Stimulated activated CD4-positive, alpha-beta T cell treated with anti-CD3 and anti-CD28 coated beads, Interleukin-2, amount 100 ng/mL, for 24 hours (primary cell): ENCODE measurements at regions not wholly inside any gene's neighbourhood (a gene's known extent, or its start where the extent isn't known, plus 50 kb on each side); places are given as distances from the start of the nearest gene placed in this dataset.

Experiments used
- DNase-seq, 2 donors: peaks; one replicate each; pipeline ENCODE4 v3.0.0-alpha.2; 2020

GRCh38 chr12:107983756-107984472, 145.2 kb upstream of the WSCD2 start:
- no peak for DNase-seq

GRCh38 chr12:107984973-107985372, 144.1 kb upstream of the WSCD2 start:
- DNase-seq: no peak

DNA sequence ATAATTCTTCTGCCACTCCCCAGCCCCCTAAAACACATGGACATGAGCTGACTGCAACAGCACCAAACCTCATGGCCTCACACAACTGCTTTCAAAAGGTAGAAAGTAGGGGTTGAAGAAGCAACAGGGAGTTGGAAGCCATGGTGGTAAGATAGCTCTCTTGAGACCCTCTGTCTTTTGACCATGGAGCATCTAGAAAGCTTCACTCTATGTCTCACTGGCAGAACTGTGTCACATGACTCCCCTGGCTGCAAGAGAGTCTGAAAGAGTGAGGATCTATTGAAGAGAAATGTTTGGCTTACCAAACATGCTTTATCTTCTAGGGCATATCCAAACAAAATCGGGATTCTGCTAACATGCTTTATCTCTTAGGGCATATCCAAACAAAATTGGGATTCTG, 142.9 kb upstream of the WSCD2 start:
- no peak for DNase-seq

DNA sequence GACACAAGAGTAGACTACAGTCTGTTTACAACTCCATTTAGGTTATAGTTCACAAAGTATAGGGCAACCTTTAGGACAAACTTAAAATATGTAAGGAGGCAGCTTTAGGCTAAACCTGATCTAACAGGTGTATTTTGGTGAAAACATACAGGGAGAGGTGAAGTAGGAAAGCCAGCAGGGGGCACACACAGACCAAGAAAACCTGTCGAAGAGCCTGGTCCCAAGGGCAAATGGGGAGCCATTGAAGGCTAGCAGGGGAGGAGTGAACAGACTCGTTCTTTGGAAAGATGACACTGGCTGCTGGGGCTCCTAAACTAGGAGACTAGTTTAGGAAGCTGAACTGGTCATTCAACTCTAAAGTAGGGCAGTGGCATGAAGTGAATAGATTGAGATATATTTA, 138.8 kb upstream of the WSCD2 start:
- peak; percentile 34 to 39 for DNase-seq

DNA sequence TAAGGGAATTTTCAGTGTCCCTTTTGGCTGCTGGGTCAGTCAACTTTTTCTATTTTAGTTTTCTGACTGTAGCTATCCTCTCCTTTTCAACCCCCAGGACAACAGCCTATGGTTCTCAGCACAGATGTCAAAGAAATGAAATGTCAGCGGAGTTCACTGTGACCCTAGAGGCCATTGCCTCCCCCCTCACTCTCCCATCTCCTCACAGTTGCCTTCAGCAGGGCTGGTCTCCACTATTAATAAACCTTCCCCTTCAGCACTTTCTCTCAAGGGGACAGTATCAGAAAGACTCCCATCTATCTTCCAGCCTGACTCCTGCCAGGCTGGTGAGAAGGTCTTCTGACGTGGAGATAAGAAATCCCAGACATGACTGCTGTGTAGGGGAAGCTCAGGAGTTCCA, 137.1 kb upstream of the WSCD2 start:
- no peak for DNase-seq

- no peak for DNase-seq
Observed at GRCh38 chr12:107992870-107993451, 136.1 kb upstream of the WSCD2 start.

GRCh38 chr12:107998863-107999262, 130.2 kb upstream of the WSCD2 start:
- DNase-seq: no peak

GRCh38 chr12:108000111-108000510, 129.0 kb upstream of the WSCD2 start:
- no peak for DNase-seq

GRCh38 chr12:108004319-108004718, 124.8 kb upstream of the WSCD2 start:
- DNase-seq: no peak

DNA sequence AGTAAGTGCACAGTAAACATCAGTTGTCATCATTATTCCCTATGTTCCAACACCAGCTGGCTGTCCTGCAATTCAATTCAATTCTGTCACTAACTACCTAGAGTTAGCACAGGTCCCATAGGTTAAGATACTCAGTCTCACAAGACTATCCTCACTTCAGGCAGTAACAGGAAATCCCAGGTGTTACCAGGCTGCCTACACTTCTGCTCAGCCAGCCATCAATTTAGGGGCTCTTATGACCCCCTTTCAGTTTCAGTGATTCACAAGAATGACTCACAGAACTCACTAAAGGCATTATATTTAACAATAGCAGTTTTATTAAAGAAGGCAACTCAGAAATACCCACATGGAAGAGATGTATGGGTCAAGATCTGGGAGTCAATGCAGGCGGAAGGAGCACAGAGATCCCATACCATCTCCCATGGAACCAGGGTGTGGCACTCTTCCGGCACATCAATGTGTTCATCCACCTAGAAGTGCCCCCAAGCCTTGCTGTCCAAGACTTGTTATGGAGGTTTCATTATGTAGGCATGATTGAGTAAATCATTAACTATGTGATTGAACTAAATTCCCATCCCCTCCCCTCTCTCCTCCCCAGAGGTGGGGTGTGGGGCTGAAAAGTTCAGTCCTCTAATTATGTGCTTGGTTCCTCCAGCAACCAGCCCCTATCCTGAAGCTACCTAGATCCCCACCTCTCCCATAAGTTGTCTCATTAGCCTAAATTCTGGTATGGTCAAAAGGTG, 120.8 kb upstream of the WSCD2 start:
- no peak for DNase-seq

DNA sequence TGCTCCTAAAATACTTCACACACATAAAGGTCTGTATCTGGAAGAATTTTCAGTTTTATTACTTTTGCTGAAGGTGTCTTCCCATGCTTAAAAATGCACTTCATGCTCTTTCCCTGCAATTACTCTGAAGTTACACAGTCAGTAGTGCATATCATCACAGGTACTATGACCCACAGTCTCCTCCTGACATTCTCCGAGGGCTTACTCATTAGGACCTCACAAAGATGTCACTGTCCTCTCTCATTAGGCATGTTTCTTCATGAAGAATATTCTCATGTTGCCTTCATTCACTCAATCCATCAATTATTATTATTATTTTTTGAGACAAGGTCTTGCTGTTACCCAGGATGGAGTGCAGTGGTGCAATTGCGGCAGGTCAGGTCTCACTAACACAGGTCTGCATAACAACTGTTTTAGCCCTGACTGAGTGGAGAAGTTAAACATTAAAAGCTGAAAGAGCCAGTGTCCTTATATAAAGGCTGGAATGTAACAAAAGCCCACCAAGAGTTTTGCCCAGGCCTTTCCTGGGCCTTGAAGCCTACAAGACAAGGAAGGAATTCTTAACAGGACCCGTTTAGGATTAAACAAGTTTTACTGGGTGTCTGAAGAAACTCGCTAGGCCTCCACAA, 119.5 kb upstream of the WSCD2 start:
- no peak for DNase-seq

DNA sequence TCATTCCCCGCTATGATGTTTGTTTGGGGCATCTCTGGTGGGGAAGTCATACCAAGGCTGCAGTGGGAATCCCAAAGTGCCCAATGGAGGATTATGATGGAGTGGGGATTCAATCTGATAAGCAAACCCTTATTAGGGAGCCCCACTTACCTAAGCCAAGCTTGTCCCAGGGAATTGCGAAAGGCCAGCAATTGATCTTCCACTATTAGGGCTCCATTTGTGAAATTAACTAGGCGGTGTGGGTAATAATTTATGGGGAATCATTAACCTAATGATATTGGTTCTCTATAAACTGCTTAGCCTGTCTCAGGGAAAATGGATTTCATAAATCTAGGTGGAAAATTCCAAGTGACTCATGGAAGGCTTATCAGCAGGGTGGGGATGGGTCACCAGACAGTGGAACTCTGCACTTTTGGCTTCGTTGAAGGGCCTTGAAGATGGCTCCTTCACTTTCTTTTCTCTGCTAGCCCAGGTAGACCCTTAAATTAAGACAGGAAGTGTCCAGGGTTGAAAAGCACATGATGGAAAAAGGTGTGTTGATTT, 113.0 kb upstream of the WSCD2 start:
- no peak for DNase-seq

- no peak for DNase-seq
Observed at GRCh38 chr12:108017472-108018057, 111.5 kb upstream of the WSCD2 start.

DNA sequence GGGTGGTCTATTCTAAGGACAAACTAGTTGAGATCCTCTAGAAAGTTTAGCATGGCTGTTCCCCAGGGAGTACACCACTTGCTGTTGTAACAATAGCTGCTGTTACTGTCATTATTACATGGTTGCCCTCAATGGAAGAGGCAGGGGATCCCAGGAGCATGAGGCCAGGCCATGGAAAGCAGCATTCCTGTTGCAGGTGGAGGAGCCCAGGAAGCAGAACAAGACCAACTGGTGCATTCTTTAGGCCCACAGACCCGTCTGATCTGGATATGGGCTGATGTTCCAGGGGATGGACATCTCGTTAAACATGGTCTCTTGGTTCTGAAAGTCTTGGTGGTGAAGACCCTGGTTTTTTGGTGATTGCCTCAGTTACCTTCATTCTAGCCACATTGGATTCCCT, 109.2 kb upstream of the WSCD2 start:
- DNase-seq: no peak

GRCh38 chr12:108021141-108021540, 107.9 kb upstream of the WSCD2 start:
- DNase-seq: no peak

- no peak for DNase-seq
Observed at GRCh38 chr12:108021949-108022522, 107.1 kb upstream of the WSCD2 start.

- no peak for DNase-seq
Observed at GRCh38 chr12:108029051-108029835, 99.8 kb upstream of the WSCD2 start.

DNA sequence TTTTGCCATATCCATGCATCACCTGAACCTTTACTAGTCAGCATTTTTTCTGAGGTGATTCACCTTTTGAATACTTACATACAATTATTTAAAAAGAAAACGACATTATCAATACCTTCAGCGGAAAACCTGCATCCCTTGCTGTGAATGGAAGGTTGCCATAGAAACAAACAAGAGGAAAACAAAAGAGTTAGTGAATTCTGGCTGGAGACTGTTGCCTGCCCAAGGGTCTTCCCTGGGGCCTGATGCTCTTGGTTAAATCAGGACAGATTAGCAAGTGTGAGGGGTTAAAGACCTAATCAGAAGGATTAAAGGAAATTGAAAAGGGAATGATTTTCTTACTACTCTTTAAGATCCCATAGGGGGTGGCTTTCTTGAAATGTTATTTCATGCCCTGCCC, 96.0 kb upstream of the WSCD2 start:
- no peak for DNase-seq

DNA sequence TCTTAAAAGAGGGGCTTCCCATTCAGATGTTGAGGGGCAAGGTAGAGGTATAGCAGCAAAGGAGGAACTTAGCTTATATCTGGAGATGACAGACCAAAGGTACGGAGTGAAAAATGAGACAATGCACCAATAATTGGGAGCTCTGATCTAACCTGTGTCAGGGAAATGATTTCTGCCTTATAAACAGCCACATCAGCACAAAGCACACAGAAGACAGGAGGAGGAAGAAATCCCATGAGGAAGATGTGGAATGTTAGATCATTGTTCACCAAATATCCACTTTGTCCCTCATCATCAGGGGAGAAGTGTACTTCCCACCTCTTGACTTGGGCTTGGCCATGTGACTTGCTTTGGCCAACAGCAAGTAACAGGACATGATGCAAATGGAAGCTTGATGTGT, 93.7 kb upstream of the WSCD2 start:
- DNase-seq: no peak

GRCh38 chr12:108037960-108038359, 91.1 kb upstream of the WSCD2 start:
- no peak for DNase-seq

- no peak for DNase-seq
Observed at GRCh38 chr12:108039794-108040193, 89.3 kb upstream of the WSCD2 start.

DNA sequence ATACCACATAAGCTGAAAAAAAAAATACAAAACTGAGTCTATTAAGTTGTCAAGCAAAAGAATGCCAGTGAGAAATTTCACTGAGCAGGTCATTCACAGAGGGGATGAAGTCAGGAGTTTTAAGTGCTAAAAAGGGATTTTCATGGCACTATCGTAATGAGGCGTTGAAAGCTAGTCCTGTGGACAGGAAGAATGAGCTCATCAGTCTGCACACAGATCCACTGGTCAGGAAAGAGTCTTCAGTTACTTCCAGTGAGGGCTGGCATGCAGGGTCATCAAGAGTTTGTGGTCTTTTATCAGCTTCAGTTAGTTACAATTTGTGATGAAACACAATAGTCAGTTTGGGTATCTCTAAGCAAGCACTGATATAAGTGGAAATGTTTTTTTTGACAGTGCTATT, 88.1 kb upstream of the WSCD2 start:
- DNase-seq: no peak
